ENCODE measurements at regions not wholly inside any gene's neighbourhood (a gene's known extent, or its start where the extent isn't known, plus 50 kb on each side); places are given as distances from the start of the nearest gene placed in this dataset.

GRCh38 chr2:41821167-41821566 is 226.7 kb upstream of the PKDCC start:
- no peak for DNase-seq (ENCODE audit: extremely low spot score, unreplicated experiment)
- peaks cover 32% of the 10 kb centered on the region for H3K27me3 Mint-ChIP-seq (ENCODE audit: unreplicated experiment)
- H3K27ac Mint-ChIP-seq (ENCODE audit: unreplicated experiment): no peak overlapping the region
- H3K36me3 Mint-ChIP-seq (ENCODE audit: unreplicated experiment): no peaks in the 10 kb centered on the region
- peaks cover 6% of the 10 kb centered on the region for H3K9me3 Mint-ChIP-seq (ENCODE audit: unreplicated experiment)
- TF ChIP-seq, protein P1, sequence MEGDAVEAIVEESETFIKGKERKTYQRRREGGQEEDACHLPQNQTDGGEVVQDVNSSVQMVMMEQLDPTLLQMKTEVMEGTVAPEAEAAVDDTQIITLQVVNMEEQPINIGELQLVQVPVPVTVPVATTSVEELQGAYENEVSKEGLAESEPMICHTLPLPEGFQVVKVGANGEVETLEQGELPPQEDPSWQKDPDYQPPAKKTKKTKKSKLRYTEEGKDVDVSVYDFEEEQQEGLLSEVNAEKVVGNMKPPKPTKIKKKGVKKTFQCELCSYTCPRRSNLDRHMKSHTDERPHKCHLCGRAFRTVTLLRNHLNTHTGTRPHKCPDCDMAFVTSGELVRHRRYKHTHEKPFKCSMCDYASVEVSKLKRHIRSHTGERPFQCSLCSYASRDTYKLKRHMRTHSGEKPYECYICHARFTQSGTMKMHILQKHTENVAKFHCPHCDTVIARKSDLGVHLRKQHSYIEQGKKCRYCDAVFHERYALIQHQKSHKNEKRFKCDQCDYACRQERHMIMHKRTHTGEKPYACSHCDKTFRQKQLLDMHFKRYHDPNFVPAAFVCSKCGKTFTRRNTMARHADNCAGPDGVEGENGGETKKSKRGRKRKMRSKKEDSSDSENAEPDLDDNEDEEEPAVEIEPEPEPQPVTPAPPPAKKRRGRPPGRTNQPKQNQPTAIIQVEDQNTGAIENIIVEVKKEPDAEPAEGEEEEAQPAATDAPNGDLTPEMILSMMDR (IDR thresholded peaks at IDR 0.05): no peak
- H3K4me3 Mint-ChIP-seq (ENCODE audit: unreplicated experiment): no peak overlapping the region
- no peaks in the 10 kb centered on the region for H3K4me1 Mint-ChIP-seq (ENCODE audit: unreplicated experiment)

GRCh38 chr2:41826921-41827320 is 220.9 kb upstream of the PKDCC start:
- H3K9me3 Mint-ChIP-seq (ENCODE audit: unreplicated experiment): no peaks in the 10 kb centered on the region
- no peak overlapping the region for H3K4me3 Mint-ChIP-seq (ENCODE audit: unreplicated experiment)
- H3K36me3 Mint-ChIP-seq (ENCODE audit: unreplicated experiment): no peaks in the 10 kb centered on the region
- H3K4me1 Mint-ChIP-seq (ENCODE audit: unreplicated experiment): no peaks in the 10 kb centered on the region
- no peak overlapping the region for H3K27ac Mint-ChIP-seq (ENCODE audit: unreplicated experiment)
- TF ChIP-seq, protein P1 (IDR thresholded peaks at IDR 0.05): no peak
- H3K27me3 Mint-ChIP-seq (ENCODE audit: unreplicated experiment): peaks cover 45% of the 10 kb centered on the region
- DNase-seq (ENCODE audit: extremely low spot score, unreplicated experiment): no peak

DNA sequence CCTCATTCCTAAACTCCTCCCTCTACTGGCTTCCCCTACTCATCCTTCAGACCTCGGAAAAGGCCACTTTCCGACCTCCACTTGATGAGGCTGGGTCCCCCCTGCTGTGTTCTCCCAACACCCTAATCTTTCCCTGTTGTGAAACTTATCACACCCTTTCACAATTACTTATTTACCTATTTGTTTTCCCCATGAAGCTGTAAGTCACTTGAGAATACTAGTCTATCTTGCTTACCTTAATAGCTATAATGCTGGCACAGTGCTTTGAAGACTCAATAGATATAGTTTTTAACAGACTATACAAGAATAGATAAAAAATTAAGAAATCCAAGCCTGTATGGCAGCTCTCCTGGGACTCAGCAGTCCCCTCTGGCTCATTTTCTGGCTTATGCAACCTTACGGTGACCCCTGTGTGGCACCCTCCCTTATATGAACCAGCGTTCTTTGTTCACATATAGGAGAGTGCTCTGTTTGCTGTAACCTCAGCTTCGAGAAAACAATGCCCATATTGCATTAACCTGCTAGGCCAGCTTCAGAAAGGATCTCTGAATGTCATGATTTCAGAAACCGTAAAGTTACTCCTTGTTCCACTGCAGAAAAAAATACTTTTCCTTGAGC is 220.4 kb upstream of the PKDCC start:
- H3K27me3 Mint-ChIP-seq (ENCODE audit: unreplicated experiment): peaks cover 44% of the 10 kb centered on the region
- no peak for DNase-seq (ENCODE audit: extremely low spot score, unreplicated experiment)
- no peaks in the 10 kb centered on the region for H3K9me3 Mint-ChIP-seq (ENCODE audit: unreplicated experiment)
- no peaks in the 10 kb centered on the region for H3K36me3 Mint-ChIP-seq (ENCODE audit: unreplicated experiment)
- TF ChIP-seq, protein P1 (IDR thresholded peaks at IDR 0.05): no peak
- no peak overlapping the region for H3K4me3 Mint-ChIP-seq (ENCODE audit: unreplicated experiment)
- H3K4me1 Mint-ChIP-seq (ENCODE audit: unreplicated experiment): no peaks in the 10 kb centered on the region
- no peak overlapping the region for H3K27ac Mint-ChIP-seq (ENCODE audit: unreplicated experiment)

- no peak overlapping the region for H3K27ac Mint-ChIP-seq (ENCODE audit: unreplicated experiment)
- H3K4me3 Mint-ChIP-seq (ENCODE audit: unreplicated experiment): no peak overlapping the region
- TF ChIP-seq, protein P1 (IDR thresholded peaks at IDR 0.05): no peak
- no peak for DNase-seq (ENCODE audit: extremely low spot score, unreplicated experiment)
- peaks cover 38% of the 10 kb centered on the region for H3K27me3 Mint-ChIP-seq (ENCODE audit: unreplicated experiment)
- no peaks in the 10 kb centered on the region for H3K36me3 Mint-ChIP-seq (ENCODE audit: unreplicated experiment)
- H3K9me3 Mint-ChIP-seq (ENCODE audit: unreplicated experiment): no peaks in the 10 kb centered on the region
- no peaks in the 10 kb centered on the region for H3K4me1 Mint-ChIP-seq (ENCODE audit: unreplicated experiment)
Measured at GRCh38 chr2:41828052-41828643, 219.7 kb upstream of the PKDCC start.

DNA sequence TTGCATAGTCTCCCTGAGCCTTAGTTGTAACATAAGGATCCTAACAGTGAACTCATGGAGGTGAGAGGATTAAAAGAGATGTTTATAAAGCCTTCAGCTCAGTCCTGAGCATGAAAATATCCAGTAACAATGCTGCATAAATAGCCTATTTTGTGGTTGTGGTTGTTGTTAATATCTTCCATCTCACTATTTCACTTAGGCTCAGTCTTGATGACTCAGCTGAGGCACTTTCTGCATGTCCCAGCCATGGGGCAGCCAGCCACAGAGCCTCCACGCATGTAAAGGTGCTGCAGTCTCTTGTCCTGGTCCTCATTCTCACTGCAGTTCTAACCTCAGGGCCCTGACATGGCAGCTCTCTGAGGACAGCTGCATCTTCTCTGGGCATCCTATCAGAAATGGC is 218.8 kb upstream of the PKDCC start:
- H3K9me3 Mint-ChIP-seq (ENCODE audit: unreplicated experiment): no peaks in the 10 kb centered on the region
- no peak overlapping the region for H3K4me3 Mint-ChIP-seq (ENCODE audit: unreplicated experiment)
- TF ChIP-seq, protein P1 (IDR thresholded peaks at IDR 0.05): no peak
- no peaks in the 10 kb centered on the region for H3K36me3 Mint-ChIP-seq (ENCODE audit: unreplicated experiment)
- peaks cover 35% of the 10 kb centered on the region for H3K27me3 Mint-ChIP-seq (ENCODE audit: unreplicated experiment)
- H3K4me1 Mint-ChIP-seq (ENCODE audit: unreplicated experiment): no peaks in the 10 kb centered on the region
- H3K27ac Mint-ChIP-seq (ENCODE audit: unreplicated experiment): no peak overlapping the region
- no peak for DNase-seq (ENCODE audit: extremely low spot score, unreplicated experiment)
